NCI-H446 treated with DMSO at 0.1 percent for 48 hours (cell line): ENCODE measurements at regions not wholly inside any gene's neighbourhood (a gene's known extent, or its start where the extent isn't known, plus 50 kb on each side); places are given as distances from the start of the nearest gene placed in this dataset.

Experiments used
- DNase-seq: peaks from one replicate; lab custom pipeline; 2025; lab: John Stamatoyannopoulos, UW

DNA sequence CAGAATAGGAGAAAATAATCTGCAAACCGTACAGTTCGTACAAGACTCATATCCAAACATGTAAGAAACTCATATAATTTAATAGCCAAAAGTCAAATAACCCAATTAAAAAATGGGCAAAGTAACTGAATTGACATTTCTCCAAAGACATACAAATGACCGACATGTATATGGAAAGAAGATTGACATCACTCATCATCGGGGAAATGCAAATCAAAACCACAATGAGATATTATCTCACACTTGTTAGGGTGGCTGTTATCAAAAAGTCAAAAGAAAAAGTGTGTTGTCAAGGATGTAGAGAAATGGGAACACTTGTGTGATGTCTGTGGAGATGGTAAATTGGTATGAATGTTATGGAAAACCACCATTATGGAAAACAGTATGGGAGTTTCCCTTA is 70.5 kb upstream of the STXBP5 start:
- no peak for DNase-seq

DNA sequence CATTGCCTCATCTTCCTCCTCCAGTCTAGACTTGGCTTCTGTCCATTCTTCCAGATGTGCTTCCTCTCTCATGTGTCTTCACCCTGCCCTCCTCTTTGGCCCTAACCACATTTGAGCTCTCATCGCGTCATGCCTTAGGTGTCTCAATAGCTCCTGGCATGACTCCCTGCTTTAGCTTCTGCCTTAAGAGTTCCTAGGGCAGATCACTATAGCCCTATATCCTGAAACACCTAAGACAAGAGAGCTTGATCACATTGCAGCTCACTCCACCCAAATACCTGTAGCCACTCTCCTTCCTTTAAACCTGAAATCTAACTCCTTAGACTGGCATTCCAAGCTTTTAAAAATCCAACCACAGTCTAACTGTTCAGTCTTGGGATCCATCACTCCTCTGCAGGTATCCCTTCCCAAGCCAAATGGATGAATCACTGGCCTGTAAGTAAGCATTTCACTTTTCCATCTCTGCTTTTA is 69.0 kb upstream of the STXBP5 start:
- no peak for DNase-seq

DNA sequence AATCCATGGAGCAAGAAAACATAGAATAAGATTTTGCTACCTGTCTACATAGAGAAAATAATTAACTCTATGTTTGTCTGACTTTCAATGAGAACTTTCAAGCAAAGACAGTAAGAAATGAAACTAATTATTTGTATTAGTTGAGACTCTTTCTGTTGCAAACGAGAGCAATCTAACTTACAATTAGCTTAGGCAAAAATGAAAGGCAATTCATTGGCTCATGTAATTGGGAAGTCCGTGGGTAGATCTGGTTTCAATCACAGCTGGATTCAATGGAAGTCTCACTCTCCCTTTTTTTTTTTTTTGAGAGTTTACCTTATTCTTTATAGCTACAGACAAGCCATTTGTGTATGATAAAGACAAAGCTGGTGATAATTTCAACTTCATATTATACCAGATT is 68.2 kb upstream of the STXBP5 start:
- DNase-seq = no peak

DNA sequence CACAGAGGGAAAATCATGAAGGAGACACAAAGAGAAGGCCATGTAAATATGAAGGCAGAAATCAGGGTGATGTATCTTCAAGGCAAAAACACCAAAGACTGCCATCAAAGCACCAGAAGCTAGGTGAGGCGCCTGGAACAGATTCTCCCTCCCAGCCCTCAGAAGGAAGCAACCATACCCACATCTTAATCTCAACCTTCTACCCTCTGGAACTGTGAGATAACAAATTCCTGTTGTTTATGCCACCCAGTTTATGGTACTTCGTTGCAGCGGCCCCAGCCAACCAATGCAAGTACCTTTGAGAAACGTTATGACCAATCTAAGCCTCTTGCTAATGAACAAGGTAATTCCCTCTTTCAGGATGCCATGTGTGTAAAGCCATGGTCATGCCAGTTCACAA is 66.2 kb upstream of the STXBP5 start:
- DNase-seq = no peak

DNA sequence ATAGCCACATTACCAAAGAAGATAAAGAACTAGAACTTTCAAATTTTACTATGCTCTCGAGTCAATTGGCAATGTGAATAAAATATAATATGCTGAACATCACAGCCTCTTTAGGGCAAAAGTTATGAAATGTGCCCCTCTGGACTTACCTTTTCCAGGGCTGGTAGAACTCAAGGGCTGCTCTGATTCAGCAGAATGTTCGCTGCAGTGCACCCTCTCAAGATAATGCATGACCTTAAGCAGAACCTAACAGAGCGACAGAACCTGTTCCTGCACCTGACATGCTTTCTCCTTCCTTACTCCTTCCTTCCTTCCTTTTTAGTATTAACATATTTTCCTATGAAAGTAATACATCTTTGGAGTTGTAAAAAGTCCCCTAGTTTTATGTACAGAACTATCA is 65.4 kb upstream of the STXBP5 start:
- no peak for DNase-seq

DNA sequence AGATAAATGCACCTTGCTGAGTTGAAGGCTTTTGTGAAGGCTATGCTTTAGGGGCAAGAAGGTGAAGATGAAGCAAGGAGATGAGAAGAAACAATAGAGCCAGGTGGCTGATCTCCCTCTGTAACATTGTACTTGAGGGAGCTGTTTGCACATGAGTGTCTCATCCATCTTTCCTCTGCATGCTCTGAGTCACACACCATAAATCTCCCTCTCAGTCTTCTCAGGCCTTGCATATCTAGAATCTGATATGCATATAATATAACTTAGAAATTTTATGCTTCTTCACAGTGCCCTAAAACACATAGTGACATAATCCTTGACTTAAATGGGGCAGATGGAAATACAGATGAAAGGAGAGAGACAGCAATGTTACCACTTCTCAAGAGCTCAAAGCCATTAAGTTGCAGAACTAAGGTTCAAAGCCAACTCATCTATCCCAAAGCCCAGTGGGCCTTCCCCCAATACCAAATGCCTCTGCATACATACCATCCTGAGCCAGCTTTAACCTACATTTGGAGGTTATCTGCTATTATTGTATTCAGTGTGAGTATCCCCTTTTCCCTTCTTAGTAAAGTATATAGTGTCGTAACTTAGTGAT is 62.4 kb upstream of the STXBP5 start:
- DNase-seq = no peak

DNA sequence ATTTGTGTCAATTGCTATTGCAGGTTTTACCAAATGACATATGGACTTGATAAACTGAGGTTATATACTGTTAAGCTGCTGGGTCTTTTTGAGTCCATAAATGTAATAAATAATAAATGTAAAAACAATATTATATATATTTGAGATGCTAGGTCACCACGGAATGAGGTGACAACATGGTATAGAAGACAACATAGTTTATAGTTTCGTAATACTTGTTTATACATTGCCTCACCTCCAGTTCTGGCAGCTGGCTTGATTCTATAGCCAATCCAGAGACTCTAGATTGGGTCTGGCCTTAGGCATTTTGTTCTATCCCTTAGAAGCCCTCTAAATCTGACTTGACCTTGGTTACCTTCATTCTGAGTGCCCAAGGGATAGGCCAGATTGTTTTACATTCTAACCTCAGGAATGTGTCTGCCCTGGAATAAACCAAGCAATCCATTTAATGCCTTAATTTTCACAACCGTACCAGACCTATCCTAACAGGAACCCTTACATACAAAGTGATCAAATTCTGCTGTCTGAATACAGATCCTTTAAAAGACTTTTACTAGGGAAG is 61.5 kb upstream of the STXBP5 start:
- DNase-seq = no peak

DNA sequence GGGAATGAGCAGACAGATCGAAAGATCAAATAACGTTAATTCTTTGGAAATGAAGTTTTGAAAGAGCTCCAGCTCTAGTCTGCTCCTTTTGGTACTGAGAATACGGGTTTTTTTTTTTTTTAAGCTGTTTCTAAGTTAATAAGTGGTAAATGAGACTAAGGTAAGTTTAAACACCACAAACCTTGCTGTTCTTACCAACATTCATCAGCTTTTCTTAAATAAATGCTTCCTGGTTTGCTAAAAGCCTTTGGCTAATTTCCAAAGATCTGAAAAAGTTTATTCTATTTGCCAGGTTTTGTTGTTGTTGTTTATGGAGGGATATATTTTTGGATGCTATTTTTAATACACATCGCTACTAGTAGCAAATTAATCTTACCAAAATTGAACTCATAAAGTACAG is 55.1 kb upstream of the STXBP5 start:
- no peak for DNase-seq

DNA sequence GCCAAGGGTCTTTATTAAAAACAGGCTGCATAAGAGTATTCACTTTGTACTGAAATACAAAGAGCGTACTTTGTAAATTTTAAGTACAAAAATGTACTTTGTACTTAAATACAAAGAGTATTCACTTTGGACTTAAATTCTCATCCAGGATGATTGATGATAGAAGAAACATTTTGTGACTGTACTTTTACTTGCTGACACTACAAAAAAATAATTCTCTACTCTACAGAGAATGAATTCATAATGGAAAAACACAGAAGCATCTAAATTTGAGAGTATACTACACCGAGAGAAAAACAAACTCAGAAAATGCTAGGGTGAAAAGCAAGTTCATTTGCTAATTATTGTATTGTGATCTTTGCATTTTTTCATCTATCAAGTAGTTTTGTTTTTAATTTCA is 54.4 kb upstream of the STXBP5 start:
- no peak for DNase-seq

DNA sequence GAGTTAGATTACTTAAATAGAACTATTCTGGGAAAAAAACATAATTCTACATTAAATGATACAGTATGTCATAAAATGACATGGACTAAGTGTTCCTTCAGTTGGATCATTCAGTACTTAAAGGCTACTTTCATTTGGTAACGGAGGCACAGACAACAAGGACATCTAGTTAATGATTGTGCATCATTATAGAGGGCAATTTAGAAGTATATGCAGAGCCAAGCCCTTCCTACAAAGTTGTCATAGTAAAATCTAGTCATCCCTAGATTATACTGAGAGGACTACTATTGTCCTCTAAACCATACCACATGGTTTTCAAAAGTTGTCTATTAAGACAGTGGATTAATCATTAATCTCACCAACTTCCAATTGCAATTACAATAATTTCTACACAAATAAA is 53.9 kb upstream of the STXBP5 start:
- DNase-seq = no peak
